ENCODE measurements at regions not wholly inside any gene's neighbourhood (a gene's known extent, or its start where the extent isn't known, plus 50 kb on each side); places are given as distances from the start of the nearest gene placed in this dataset.

DNA sequence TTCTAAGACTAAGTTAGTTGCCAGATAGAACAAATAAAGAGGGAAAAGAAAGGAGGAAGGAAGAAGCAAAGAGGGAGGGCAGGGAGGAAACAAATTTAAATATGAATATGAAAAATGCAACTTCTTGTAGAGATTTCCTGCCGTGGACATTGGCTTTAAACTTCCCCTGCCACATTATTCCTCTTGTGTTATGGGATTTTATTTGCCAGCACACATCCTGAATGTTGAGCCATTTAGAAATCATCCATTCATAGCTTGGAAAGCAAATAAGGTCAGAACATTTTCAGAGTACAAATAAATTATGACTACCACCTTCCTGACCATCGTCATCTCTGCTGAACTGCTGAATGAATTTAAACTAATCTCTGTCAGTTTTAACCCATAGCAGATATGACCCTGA, 911.9 kb upstream of the LRRN3 start:
- Histone ChIP-seq H3K4me1 (ENCODE audit: control insufficient read depth, insufficient read depth, low read length) (no peaks in the 10 kb centered on the region), H3K27ac (ENCODE audit: extremely low read depth, low read depth, low read length) (no peak overlapping the region), H3K9me3 (ENCODE audit: control insufficient read depth, insufficient read depth, low read depth, low read length) (no peaks in the 10 kb centered on the region), H3K36me3 (ENCODE audit: control insufficient read depth in 2 of 2, insufficient read depth in 1 of 2, low read length in 2 of 2) (no peaks in the 10 kb centered on the region), H3K4me3 (ENCODE audit: low read depth, low read length) (no peak overlapping the region)
- TF ChIP-seq FEZF1 (tag by site-specific recombination; IDR thresholded peaks at IDR 0.05) (no peak), KLF10 (tag by site-specific recombination; IDR thresholded peaks at IDR 0.05) (no peak), ZNF501 (tag by site-specific recombination; IDR thresholded peaks at IDR 0.05) (no peak), GLIS2 (tag by site-specific recombination; IDR thresholded peaks at IDR 0.05) (no peak), TRIM28 (IDR thresholded peaks at IDR 0.05; ENCODE audit: borderline replicate concordance, low read length) (no peak), ZNF521 (tag by site-specific recombination; IDR thresholded peaks at IDR 0.05) (no peak), ZNF350 (tag by site-specific recombination; IDR thresholded peaks at IDR 0.05) (no peak), ZNF768 (tag by site-specific recombination; IDR thresholded peaks at IDR 0.05) (no peak)
- TF ChIP-seq, protein P1, sequence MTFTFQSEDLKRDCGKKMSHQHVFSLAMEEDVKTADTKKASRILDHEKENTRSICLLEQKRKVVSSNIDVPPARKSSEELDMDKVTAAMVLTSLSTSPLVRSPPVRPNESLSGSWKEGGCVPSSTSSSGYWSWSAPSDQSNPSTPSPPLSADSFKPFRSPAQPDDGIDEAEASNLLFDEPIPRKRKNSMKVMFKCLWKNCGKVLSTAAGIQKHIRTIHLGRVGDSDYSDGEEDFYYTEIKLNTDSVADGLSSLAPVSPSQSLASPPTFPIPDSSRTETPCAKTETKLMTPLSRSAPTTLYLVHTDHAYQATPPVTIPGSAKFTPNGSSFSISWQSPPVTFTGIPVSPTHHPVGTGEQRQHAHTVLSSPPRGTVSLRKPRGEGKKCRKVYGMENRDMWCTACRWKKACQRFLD (tag by site-specific recombination; IDR thresholded peaks at IDR 0.05): no peak
- TF ChIP-seq, protein P2, sequence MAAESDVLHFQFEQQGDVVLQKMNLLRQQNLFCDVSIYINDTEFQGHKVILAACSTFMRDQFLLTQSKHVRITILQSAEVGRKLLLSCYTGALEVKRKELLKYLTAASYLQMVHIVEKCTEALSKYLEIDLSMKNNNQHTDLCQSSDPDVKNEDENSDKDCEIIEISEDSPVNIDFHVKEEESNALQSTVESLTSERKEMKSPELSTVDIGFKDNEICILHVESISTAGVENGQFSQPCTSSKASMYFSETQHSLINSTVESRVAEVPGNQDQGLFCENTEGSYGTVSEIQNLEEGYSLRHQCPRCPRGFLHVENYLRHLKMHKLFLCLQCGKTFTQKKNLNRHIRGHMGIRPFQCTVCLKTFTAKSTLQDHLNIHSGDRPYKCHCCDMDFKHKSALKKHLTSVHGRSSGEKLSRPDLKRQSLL (tag by site-specific recombination; IDR thresholded peaks at IDR 0.05): no peak
- TF ChIP-seq, protein P3, sequence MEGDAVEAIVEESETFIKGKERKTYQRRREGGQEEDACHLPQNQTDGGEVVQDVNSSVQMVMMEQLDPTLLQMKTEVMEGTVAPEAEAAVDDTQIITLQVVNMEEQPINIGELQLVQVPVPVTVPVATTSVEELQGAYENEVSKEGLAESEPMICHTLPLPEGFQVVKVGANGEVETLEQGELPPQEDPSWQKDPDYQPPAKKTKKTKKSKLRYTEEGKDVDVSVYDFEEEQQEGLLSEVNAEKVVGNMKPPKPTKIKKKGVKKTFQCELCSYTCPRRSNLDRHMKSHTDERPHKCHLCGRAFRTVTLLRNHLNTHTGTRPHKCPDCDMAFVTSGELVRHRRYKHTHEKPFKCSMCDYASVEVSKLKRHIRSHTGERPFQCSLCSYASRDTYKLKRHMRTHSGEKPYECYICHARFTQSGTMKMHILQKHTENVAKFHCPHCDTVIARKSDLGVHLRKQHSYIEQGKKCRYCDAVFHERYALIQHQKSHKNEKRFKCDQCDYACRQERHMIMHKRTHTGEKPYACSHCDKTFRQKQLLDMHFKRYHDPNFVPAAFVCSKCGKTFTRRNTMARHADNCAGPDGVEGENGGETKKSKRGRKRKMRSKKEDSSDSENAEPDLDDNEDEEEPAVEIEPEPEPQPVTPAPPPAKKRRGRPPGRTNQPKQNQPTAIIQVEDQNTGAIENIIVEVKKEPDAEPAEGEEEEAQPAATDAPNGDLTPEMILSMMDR (tag by site-specific recombination; IDR thresholded peaks at IDR 0.05): no peak
- ChIA-PET POLR2A (no interaction called here), CTCF (no interaction called here)

DNA sequence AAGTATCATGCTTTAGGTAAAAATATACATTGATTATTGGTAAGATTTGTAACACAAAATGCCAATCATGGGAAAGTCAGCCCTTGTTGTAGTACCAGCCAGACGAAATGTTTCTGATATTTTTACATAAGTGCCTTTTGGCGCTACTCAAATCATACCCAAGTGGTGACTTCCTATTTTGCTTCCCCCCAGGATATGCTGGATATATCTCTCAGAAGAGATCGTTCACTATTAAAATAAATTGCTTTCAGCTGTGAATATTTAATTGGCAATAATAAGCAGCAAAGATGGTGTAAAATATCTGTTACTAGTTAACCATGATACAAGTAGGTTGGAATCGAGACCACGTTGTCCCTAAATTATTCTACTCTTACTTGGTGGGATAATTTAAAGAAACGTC, 909.2 kb upstream of the LRRN3 start:
- Histone ChIP-seq H3K9me3 (ENCODE audit: control insufficient read depth, insufficient read depth, low read depth, low read length) (no peaks in the 10 kb centered on the region), H3K36me3 (ENCODE audit: control insufficient read depth in 2 of 2, insufficient read depth in 1 of 2, low read length in 2 of 2) (no peaks in the 10 kb centered on the region), H3K4me1 (ENCODE audit: control insufficient read depth, insufficient read depth, low read length) (no peaks in the 10 kb centered on the region), H3K4me3 (ENCODE audit: low read depth, low read length) (no peak overlapping the region), H3K27ac (ENCODE audit: extremely low read depth, low read depth, low read length) (no peak overlapping the region)
- ChIA-PET CTCF (interaction anchor here (0.6 to 0.7 kb wide), 2 partner anchors 261 to 577 kb away, joined by 3 to 4 read pairs; no protein-coding TSS in a partner anchor), POLR2A (no interaction called here)
- TF ChIP-seq ZBTB20 (tag by site-specific recombination; IDR thresholded peaks at IDR 0.05): no peak
- TF ChIP-seq, protein P4, sequence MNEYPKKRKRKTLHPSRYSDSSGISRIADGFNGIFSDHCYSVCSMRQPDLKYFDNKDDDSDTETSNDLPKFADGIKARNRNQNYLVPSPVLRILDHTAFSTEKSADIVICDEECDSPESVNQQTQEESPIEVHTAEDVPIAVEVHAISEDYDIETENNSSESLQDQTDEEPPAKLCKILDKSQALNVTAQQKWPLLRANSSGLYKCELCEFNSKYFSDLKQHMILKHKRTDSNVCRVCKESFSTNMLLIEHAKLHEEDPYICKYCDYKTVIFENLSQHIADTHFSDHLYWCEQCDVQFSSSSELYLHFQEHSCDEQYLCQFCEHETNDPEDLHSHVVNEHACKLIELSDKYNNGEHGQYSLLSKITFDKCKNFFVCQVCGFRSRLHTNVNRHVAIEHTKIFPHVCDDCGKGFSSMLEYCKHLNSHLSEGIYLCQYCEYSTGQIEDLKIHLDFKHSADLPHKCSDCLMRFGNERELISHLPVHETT (tag by site-specific recombination; IDR thresholded peaks at IDR 0.05): no peak
- no peak for TF ChIP-seq ZFP37 (tag by site-specific recombination; IDR thresholded peaks at IDR 0.05)
- no peak for TF ChIP-seq ZBTB48 (tag by site-specific recombination; IDR thresholded peaks at IDR 0.05)
- no peak for TF ChIP-seq ZNF623 (tag by site-specific recombination; IDR thresholded peaks at IDR 0.05)
- TF ChIP-seq ZXDB (tag by site-specific recombination; IDR thresholded peaks at IDR 0.05): no peak
- TF ChIP-seq ZNF701 (tag by site-specific recombination; IDR thresholded peaks at IDR 0.05): no peak
- TF ChIP-seq, protein P5, sequence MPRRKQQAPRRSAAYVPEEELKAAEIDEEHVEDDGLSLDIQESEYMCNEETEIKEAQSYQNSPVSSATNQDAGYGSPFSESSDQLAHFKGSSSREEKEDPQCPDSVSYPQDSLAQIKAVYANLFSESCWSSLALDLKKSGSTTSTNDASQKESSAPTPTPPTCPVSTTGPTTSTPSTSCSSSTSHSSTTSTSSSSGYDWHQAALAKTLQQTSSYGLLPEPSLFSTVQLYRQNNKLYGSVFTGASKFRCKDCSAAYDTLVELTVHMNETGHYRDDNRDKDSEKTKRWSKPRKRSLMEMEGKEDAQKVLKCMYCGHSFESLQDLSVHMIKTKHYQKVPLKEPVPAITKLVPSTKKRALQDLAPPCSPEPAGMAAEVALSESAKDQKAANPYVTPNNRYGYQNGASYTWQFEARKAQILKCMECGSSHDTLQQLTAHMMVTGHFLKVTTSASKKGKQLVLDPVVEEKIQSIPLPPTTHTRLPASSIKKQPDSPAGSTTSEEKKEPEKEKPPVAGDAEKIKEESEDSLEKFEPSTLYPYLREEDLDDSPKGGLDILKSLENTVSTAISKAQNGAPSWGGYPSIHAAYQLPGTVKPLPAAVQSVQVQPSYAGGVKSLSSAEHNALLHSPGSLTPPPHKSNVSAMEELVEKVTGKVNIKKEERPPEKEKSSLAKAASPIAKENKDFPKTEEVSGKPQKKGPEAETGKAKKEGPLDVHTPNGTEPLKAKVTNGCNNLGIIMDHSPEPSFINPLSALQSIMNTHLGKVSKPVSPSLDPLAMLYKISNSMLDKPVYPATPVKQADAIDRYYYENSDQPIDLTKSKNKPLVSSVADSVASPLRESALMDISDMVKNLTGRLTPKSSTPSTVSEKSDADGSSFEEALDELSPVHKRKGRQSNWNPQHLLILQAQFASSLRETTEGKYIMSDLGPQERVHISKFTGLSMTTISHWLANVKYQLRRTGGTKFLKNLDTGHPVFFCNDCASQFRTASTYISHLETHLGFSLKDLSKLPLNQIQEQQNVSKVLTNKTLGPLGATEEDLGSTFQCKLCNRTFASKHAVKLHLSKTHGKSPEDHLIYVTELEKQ (tag by site-specific recombination; IDR thresholded peaks at IDR 0.05; ENCODE audit: borderline replicate concordance): no peak
- no peak for TF ChIP-seq GLI4 (tag by site-specific recombination; IDR thresholded peaks at IDR 0.05)
- TF ChIP-seq GFI1B (tag by site-specific recombination; IDR thresholded peaks at IDR 0.05): no peak
- TF ChIP-seq, protein P6, sequence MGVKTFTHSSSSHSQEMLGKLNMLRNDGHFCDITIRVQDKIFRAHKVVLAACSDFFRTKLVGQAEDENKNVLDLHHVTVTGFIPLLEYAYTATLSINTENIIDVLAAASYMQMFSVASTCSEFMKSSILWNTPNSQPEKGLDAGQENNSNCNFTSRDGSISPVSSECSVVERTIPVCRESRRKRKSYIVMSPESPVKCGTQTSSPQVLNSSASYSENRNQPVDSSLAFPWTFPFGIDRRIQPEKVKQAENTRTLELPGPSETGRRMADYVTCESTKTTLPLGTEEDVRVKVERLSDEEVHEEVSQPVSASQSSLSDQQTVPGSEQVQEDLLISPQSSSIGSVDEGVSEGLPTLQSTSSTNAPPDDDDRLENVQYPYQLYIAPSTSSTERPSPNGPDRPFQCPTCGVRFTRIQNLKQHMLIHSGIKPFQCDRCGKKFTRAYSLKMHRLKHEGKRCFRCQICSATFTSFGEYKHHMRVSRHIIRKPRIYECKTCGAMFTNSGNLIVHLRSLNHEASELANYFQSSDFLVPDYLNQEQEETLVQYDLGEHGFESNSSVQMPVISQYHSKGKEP (tag by site-specific recombination; IDR thresholded peaks at IDR 0.05): no peak
- TF ChIP-seq ZNF169 (tag by site-specific recombination; IDR thresholded peaks at IDR 0.05): no peak
